Activated B cell treated with CpG ODN at 0.5 μM for 24 hours (primary cell): ENCODE measurements at regions not wholly inside any gene's neighbourhood (a gene's known extent, or its start where the extent isn't known, plus 50 kb on each side); places are given as distances from the start of the nearest gene placed in this dataset.

Experiments
- ATAC-seq: fragments of 200-7000 bp; cut with Tn5 transposase; one replicate; pipeline ENCODE4 v1.10.0; 2021; ENCODE audit warnings: low read depth, mild to moderate bottlenecking, moderate library complexity
- CTCF ChIA-PET: fragments of 350-600 bp; sonication (Branson Sonifier 250); formaldehyde crosslinking; loops from one replicate; lab custom pipeline; 2021; ENCODE audit warnings: antibody characterized with exemption; lab: Charles Lee
- POLR2A ChIA-PET: fragments of 350-600 bp; sonication (Branson Sonifier 250); formaldehyde crosslinking; loops from one replicate; lab custom pipeline; 2021; ENCODE audit warnings: antibody characterized with exemption; lab: Charles Lee
- DNase-seq: peaks from one replicate; pipeline ENCODE4 v3.0.0; 2022
- H3K27ac Mint-ChIP-seq: one replicate; pipeline ENCODE4 v1.8.0; 2020; ENCODE audit warnings: mixed read lengths
- H3K27me3 Mint-ChIP-seq: one replicate; pipeline ENCODE4 v1.8.0; 2021; ENCODE audit warnings: mixed read lengths
- H3K36me3 Mint-ChIP-seq: one replicate; pipeline ENCODE4 v1.8.0; 2021; ENCODE audit warnings: low read depth, mixed read lengths
- H3K4me1 Mint-ChIP-seq: one replicate; pipeline ENCODE4 v1.8.0; 2021; ENCODE audit warnings: mixed read lengths
- H3K4me3 Mint-ChIP-seq: one replicate; pipeline ENCODE4 v1.8.0; 2020; ENCODE audit warnings: mild to moderate bottlenecking, mixed read lengths
- H3K9me3 Mint-ChIP-seq: one replicate; pipeline ENCODE4 v1.8.0; 2020; ENCODE audit warnings: mixed read lengths
- CTCF ChIP-seq: fragments of 200-600 bp; IDR thresholded peaks from one replicate; pipeline ENCODE4 v1.8.0; 2022; ENCODE audit warnings: antibody characterized with exemption, mild to moderate bottlenecking
- intact Hi-C: fragments of 100-400 bp; cut with micrococcal nuclease; formaldehyde crosslinking; loops from one replicate; pipeline ENCODE4 v1.15.1; 2024

- no peak for DNase-seq
- POLR2A ChIA-PET, result no interaction called here
- intact Hi-C loops, result no loop called here
- ATAC-seq, result no peak
- CTCF ChIA-PET, result interaction anchor here (1.5 kb wide), 1 partner anchor 18 kb away, joined by 5 read pairs; no protein-coding TSS in a partner anchor
- no peaks in the 10 kb centered on the region for H3K9me3 Mint-ChIP-seq
- peaks cover 17% of the 10 kb centered on the region for H3K4me1 Mint-ChIP-seq
- no peaks in the 10 kb centered on the region for H3K27me3 Mint-ChIP-seq
- TF ChIP-seq CTCF, result no peak
- H3K4me3 Mint-ChIP-seq, result no peak overlapping the region
- no peak overlapping the region for H3K27ac Mint-ChIP-seq
- no peaks in the 10 kb centered on the region for H3K36me3 Mint-ChIP-seq
Measured at GRCh38 chr3:159865041-159865579, 123.5 kb upstream of the IL12A start.

- Mint-ChIP-seq H3K27ac (no peak overlapping the region), H3K4me3 (no peak overlapping the region), H3K9me3 (no peaks in the 10 kb centered on the region), H3K4me1 (peaks cover 7% of the 10 kb centered on the region), H3K27me3 (no peaks in the 10 kb centered on the region), H3K36me3 (no peaks in the 10 kb centered on the region)
- ChIA-PET CTCF (interaction anchor here (1.0 to 1.5 kb wide), 2 partner anchors 17 to 140 kb away, joined by 3 to 5 read pairs; no protein-coding TSS in a partner anchor), POLR2A (no interaction called here)
- no peak for TF ChIP-seq CTCF
- no peak for DNase-seq
- ATAC-seq, result no peak
- intact Hi-C loops, result no loop called here
Measured at GRCh38 chr3:159866201-159866746, 122.4 kb upstream of the IL12A start.

DNA sequence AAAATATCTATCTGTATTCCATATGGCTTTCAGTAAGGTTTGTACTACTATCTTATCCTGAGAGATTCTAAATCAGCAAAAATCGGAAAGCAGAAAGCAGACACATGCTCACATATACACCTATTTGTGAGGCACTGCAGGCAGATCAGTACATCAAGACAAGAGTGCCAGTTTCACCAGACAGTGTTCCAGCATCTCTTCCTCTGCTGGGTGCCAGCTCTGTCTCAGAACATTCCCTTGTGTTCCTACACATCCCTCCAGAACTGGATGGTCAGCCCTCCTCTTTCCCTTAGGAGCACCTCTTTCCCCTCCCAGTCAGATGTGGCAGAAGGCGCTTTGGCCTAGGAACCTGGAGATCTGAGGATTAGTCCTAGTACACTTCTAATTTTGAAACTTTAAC lies 121.3 kb upstream of the IL12A start:
- H3K4me3 Mint-ChIP-seq, result no peak overlapping the region
- H3K27me3 Mint-ChIP-seq, result no peaks in the 10 kb centered on the region
- no peaks in the 10 kb centered on the region for H3K36me3 Mint-ChIP-seq
- ChIA-PET POLR2A (no interaction called here), CTCF (no interaction called here)
- H3K4me1 Mint-ChIP-seq, result no peaks in the 10 kb centered on the region
- DNase-seq (no peak), ATAC-seq (no peak)
- H3K27ac Mint-ChIP-seq, result no peak overlapping the region
- intact Hi-C loops, result no loop called here
- no peaks in the 10 kb centered on the region for H3K9me3 Mint-ChIP-seq
- TF ChIP-seq CTCF, result no peak

DNA sequence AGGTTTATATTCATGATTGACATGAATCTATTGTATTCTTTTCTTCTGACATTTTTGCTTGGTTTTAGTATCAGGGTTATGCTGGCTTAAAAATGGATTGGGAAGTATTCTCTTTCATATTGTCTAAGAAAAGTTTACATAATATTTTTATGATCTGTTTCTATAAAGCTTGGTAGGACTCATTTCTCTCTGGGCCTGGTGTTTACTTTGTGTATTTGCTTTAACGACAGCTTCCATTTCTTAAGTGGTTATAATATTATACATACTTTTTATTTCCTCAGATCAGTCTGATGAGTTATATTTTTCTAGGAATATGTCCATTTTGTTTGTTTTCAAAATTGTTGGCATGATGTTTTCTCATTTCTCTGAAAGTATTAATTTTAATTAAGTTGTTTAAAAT lies 117.9 kb upstream of the IL12A start:
- ATAC-seq (no peak), DNase-seq (no peak)
- no peak overlapping the region for H3K4me3 Mint-ChIP-seq
- H3K27ac Mint-ChIP-seq, result no peak overlapping the region
- H3K9me3 Mint-ChIP-seq, result no peaks in the 10 kb centered on the region
- no peaks in the 10 kb centered on the region for H3K36me3 Mint-ChIP-seq
- TF ChIP-seq CTCF, result no peak
- no peaks in the 10 kb centered on the region for H3K27me3 Mint-ChIP-seq
- ChIA-PET CTCF (interaction anchor here (2.0 kb wide), 1 partner anchor 135 kb away, joined by 6 read pairs; no protein-coding TSS in a partner anchor), POLR2A (no interaction called here)
- no peaks in the 10 kb centered on the region for H3K4me1 Mint-ChIP-seq
- intact Hi-C loops, result no loop called here

DNA sequence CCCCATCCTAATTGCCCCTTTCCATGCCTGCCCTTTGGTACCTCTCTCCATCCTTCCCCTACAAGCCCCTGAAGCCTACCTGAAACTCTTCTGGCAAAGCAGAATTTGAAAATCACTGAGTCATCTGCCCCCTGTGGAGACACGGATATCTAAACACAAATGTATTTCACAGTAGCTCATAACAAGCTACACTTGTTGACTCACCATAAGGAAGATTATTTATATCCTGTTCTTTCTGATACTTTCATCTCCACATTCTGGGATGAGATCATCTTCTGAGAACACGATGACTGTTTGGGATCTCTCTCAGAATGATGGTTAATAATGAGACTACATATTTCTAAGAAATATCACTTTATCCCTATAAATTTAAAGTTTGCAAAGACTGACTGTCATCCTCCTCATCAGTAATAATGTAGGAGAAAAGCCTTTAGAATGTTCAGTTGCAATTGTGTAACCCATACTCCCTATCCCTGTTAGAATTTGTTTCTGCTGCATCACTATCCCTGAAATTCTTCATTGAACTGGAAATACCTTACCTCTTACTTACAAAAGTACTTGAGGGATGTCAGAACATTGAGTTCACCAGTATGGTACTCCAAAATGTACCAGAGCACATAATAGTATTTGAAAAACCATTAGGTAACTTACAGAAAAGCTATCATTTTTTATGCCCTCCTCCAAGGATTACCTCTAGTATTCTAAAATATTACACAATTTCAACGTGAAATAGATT lies 116.1 kb upstream of the IL12A start:
- ATAC-seq (no peak), DNase-seq (no peak)
- Mint-ChIP-seq H3K9me3 (no peaks in the 10 kb centered on the region), H3K4me3 (no peak overlapping the region), H3K27ac (no peak overlapping the region), H3K36me3 (no peaks in the 10 kb centered on the region), H3K4me1 (no peaks in the 10 kb centered on the region), H3K27me3 (peaks cover 5% of the 10 kb centered on the region)
- intact Hi-C loops, result no loop called here
- POLR2A ChIA-PET, result no interaction called here
- TF ChIP-seq CTCF, result no peak
- CTCF ChIA-PET, result interaction anchor here (2.0 kb wide), 1 partner anchor 134 kb away, joined by 6 read pairs; no protein-coding TSS in a partner anchor
